ENCODE measurements at regions not wholly inside any gene's neighbourhood (a gene's known extent, or its start where the extent isn't known, plus 50 kb on each side); places are given as distances from the start of the nearest gene placed in this dataset.
"Not testable (repeated sequence)": the region's sequence is repeated elsewhere in the genome, so short reads cannot be mapped to it uniquely, and the experiment has no call there.

DNA sequence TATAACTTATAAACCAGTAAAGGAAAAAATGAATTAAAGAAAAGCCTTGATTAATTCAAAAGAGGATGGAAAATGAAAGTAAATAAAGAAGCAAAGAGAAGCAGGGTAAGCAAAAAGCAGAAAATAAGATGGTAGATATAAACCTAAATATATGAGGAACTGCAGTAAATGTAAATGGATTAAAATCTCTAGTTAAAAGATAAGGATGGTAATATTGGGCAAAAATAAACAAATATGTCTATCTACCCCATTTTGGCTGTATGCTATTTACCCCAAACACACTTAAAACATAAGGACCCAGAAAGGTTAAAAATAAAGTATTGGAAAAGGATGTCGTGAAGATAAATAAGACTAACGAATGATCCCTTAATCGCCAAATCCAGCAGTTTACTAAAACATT, 161.9 kb downstream of the FOXD2 start:
- H3K4me1 Mint-ChIP-seq (ENCODE audit: low read depth) = no peaks in the 10 kb centered on the region
- H3K4me3 Mint-ChIP-seq = no peak overlapping the region
- no peak for TF ChIP-seq CTCF (IDR thresholded peaks at IDR 0.05)
- peaks cover 21% of the 10 kb centered on the region for H3K9me3 Mint-ChIP-seq
- no peaks in the 10 kb centered on the region for H3K36me3 Mint-ChIP-seq (ENCODE audit: low read depth)
- H3K27me3 Mint-ChIP-seq (ENCODE audit: insufficient read depth) = peaks cover 9% of the 10 kb centered on the region
- no peak for DNase-seq
- H3K27ac Mint-ChIP-seq = no peak overlapping the region

DNA sequence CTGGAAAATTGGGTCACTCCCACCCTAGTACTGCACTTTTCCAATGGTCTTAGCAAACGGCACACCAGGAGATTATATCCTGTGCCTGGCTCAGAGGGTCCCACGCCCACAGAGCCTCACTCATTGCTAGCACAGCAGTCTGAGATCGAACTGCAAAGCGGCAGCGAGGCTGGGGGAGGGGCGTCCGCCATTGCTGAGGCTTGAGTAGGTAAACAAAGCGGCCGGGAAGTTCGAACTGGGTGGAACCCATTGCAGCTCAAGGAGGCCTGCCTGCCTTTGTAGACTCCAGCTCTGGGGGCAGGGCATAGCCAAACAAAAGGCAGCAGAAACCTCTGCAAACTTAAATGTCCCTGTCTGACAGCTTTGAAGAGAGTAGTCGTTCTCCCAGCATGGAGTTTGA, 164.6 kb downstream of the FOXD2 start:
- H3K27me3 Mint-ChIP-seq (ENCODE audit: insufficient read depth); H3K4me1 Mint-ChIP-seq (ENCODE audit: low read depth); H3K27ac Mint-ChIP-seq; DNase-seq; H3K4me3 Mint-ChIP-seq; H3K36me3 Mint-ChIP-seq (ENCODE audit: low read depth): not testable (repeated sequence)
- peaks cover 21% of the 10 kb centered on the region for H3K9me3 Mint-ChIP-seq

DNA sequence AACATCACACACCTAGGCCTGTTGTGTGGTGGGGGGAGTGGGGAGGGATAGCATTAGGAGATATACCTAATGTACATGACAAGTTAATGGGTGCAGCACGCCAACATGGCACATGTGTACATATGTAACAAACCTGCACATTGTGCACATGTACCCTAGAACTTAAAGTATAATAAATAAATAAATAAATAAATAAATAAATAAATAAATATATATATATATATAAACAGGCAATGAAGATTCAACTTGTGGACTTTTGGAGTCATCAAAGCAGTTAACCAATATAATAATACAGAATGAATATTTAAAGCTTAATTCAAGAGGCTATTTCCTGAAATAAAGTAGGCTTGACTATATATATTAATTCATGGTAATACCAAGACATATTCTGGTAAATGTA, 167.0 kb downstream of the FOXD2 start:
- not testable (repeated sequence) for H3K4me1 Mint-ChIP-seq (ENCODE audit: low read depth); H3K36me3 Mint-ChIP-seq (ENCODE audit: low read depth); H3K27me3 Mint-ChIP-seq (ENCODE audit: insufficient read depth); H3K4me3 Mint-ChIP-seq; DNase-seq; H3K27ac Mint-ChIP-seq
- H3K9me3 Mint-ChIP-seq = peaks cover 16% of the 10 kb centered on the region

- H3K4me1 Mint-ChIP-seq (ENCODE audit: low read depth) = no peaks in the 10 kb centered on the region
- H3K36me3 Mint-ChIP-seq (ENCODE audit: low read depth) = no peaks in the 10 kb centered on the region
- no peak overlapping the region for H3K4me3 Mint-ChIP-seq
- no peaks in the 10 kb centered on the region; the same call in 1 of the 2 replicates for H3K27me3 Mint-ChIP-seq (ENCODE audit: insufficient read depth)
- TF ChIP-seq CTCF (IDR thresholded peaks at IDR 0.05) = no peak
- DNase-seq = no peak
- H3K27ac Mint-ChIP-seq = no peak overlapping the region
- 0 out of 2 replicates have a peak, but pooled peaks cover 3% of the 10 kb centered on the region for H3K9me3 Mint-ChIP-seq
Measured at GRCh38 chr1:47608296-47608875, 170.5 kb downstream of the FOXD2 start.

- DNase-seq = no peak
- Mint-ChIP-seq H3K36me3 (ENCODE audit: low read depth) (no peaks in the 10 kb centered on the region), H3K27ac (no peak overlapping the region), H3K4me3 (no peak overlapping the region), H3K9me3 (0 out of 2 replicates have a peak, but pooled peaks cover 3% of the 10 kb centered on the region), H3K27me3 (ENCODE audit: insufficient read depth) (peaks cover 5% of the 10 kb centered on the region), H3K4me1 (ENCODE audit: low read depth) (no peaks in the 10 kb centered on the region)
- TF ChIP-seq CTCF (IDR thresholded peaks at IDR 0.05) = no peak
Measured at GRCh38 chr1:47611992-47612391, 174.1 kb downstream of the FOXD2 start.

- no peak for TF ChIP-seq CTCF (IDR thresholded peaks at IDR 0.05)
- Mint-ChIP-seq H3K9me3 (0 out of 2 replicates have a peak, but pooled peaks cover 3% of the 10 kb centered on the region), H3K4me3 (no peak overlapping the region), H3K36me3 (ENCODE audit: low read depth) (no peaks in the 10 kb centered on the region), H3K4me1 (ENCODE audit: low read depth) (no peaks in the 10 kb centered on the region), H3K27me3 (ENCODE audit: insufficient read depth) (peaks cover 5% of the 10 kb centered on the region), H3K27ac (no peak overlapping the region)
- DNase-seq = no peak
Measured at GRCh38 chr1:47612819-47613218, 175.0 kb downstream of the FOXD2 start.

- Mint-ChIP-seq H3K4me3 (no peak overlapping the region), H3K27me3 (ENCODE audit: insufficient read depth) (peaks cover 5% of the 10 kb centered on the region), H3K4me1 (ENCODE audit: low read depth) (no peaks in the 10 kb centered on the region), H3K27ac (no peak overlapping the region), H3K36me3 (ENCODE audit: low read depth) (no peaks in the 10 kb centered on the region), H3K9me3 (no peaks in the 10 kb centered on the region)
- DNase-seq = no peak
- TF ChIP-seq CTCF (IDR thresholded peaks at IDR 0.05) = no peak
Measured at GRCh38 chr1:47616036-47616435, 178.2 kb downstream of the FOXD2 start.
